Inflammatory macrophage treated with lipopolysaccharide for 4 hours (primary cell): ENCODE measurements at regions not wholly inside any gene's neighbourhood (a gene's known extent, or its start where the extent isn't known, plus 50 kb on each side); places are given as distances from the start of the nearest gene placed in this dataset.
"Not testable (repeated sequence)": the region's sequence is repeated elsewhere in the genome, so short reads cannot be mapped to it uniquely, and the experiment has no call there.

Experiments
- DNase-seq: peaks from one replicate; pipeline ENCODE4 v3.0.0-alpha.2; 2020

- no peak for DNase-seq
These were observed 116.5 kb upstream of the DAPK1 start for GRCh38 chr9:87381050-87381711.

GRCh38 chr9:87381746-87382145 is 115.9 kb upstream of the DAPK1 start:
- DNase-seq = no peak

GRCh38 chr9:87382900-87383299 is 114.8 kb upstream of the DAPK1 start:
- peak; percentile 71 for DNase-seq

- no peak for DNase-seq
These were observed 114.1 kb upstream of the DAPK1 start for GRCh38 chr9:87383344-87384150.

GRCh38 chr9:87386490-87387025 is 111.1 kb upstream of the DAPK1 start:
- no peak for DNase-seq

GRCh38 chr9:87387351-87388011 is 110.2 kb upstream of the DAPK1 start:
- no peak for DNase-seq

- DNase-seq = not testable (repeated sequence)
These were observed 109.0 kb upstream of the DAPK1 start for GRCh38 chr9:87388708-87389107.

GRCh38 chr9:87389936-87390335 is 107.7 kb upstream of the DAPK1 start:
- no peak for DNase-seq

- DNase-seq = no peak
These were observed 107.3 kb upstream of the DAPK1 start for GRCh38 chr9:87390361-87390760.

GRCh38 chr9:87392086-87392485 is 105.6 kb upstream of the DAPK1 start:
- DNase-seq = no peak

- no peak for DNase-seq
These were observed 103.9 kb upstream of the DAPK1 start for GRCh38 chr9:87393706-87394230.

- no peak for DNase-seq
These were observed 101.7 kb upstream of the DAPK1 start for GRCh38 chr9:87395804-87396479.

- no peak for DNase-seq
These were observed 96.0 kb upstream of the DAPK1 start for GRCh38 chr9:87401681-87402080.

GRCh38 chr9:87402537-87402936 is 95.1 kb upstream of the DAPK1 start:
- DNase-seq = no peak

- peak; percentile 87 for DNase-seq
These were observed 91.8 kb upstream of the DAPK1 start for GRCh38 chr9:87405677-87406542.

GRCh38 chr9:87406543-87407166 is 91.0 kb upstream of the DAPK1 start:
- peak; percentile 93 for DNase-seq

GRCh38 chr9:87410047-87411005 is 87.3 kb upstream of the DAPK1 start:
- DNase-seq = not testable (repeated sequence)

- DNase-seq = no peak
These were observed 76.8 kb upstream of the DAPK1 start for GRCh38 chr9:87420884-87421283.

GRCh38 chr9:87421734-87422133 is 75.9 kb upstream of the DAPK1 start:
- no peak for DNase-seq

- DNase-seq = no peak
These were observed 74.7 kb upstream of the DAPK1 start for GRCh38 chr9:87422999-87423398.
